ENCODE measurements at regions not wholly inside any gene's neighbourhood (a gene's known extent, or its start where the extent isn't known, plus 50 kb on each side); places are given as distances from the start of the nearest gene placed in this dataset.

GRCh38 chr1:229947968-229948367, 119.1 kb upstream of the GALNT2 start:
- no peaks in the 10 kb centered on the region for H3K9me3 ChIP-seq (ENCODE audit: control insufficient read depth, insufficient read depth, low read depth, low read length)
- no peaks in the 10 kb centered on the region for H3K4me1 ChIP-seq (ENCODE audit: control insufficient read depth, insufficient read depth, low read length)
- ChIA-PET POLR2A (no interaction called here), CTCF (no interaction called here)
- H3K4me3 ChIP-seq (ENCODE audit: low read depth, low read length) = no peak overlapping the region
- H3K36me3 ChIP-seq (ENCODE audit: control insufficient read depth in 2 of 2, insufficient read depth in 1 of 2, low read length in 2 of 2) = no peaks in the 10 kb centered on the region
- no peak overlapping the region for H3K27ac ChIP-seq (ENCODE audit: extremely low read depth, low read depth, low read length)
- TF ChIP-seq ZNF248 (tag by site-specific recombination; IDR thresholded peaks at IDR 0.05) (no peak), ZNF530 (tag by site-specific recombination; IDR thresholded peaks at IDR 0.05; ENCODE audit: low read depth) (no peak), ZNF335 (tag by site-specific recombination; conservative IDR thresholded peaks at IDR 0.05) (peak; percentile 52)

- Histone ChIP-seq H3K36me3 (ENCODE audit: control insufficient read depth in 2 of 2, insufficient read depth in 1 of 2, low read length in 2 of 2) (no peaks in the 10 kb centered on the region), H3K9me3 (ENCODE audit: control insufficient read depth, insufficient read depth, low read depth, low read length) (no peaks in the 10 kb centered on the region), H3K4me1 (ENCODE audit: control insufficient read depth, insufficient read depth, low read length) (no peaks in the 10 kb centered on the region), H3K27ac (ENCODE audit: extremely low read depth, low read depth, low read length) (no peak overlapping the region), H3K4me3 (ENCODE audit: low read depth, low read length) (no peak overlapping the region)
- ChIA-PET CTCF (interaction anchor here (0.5 kb wide), 1 partner anchor 97 kb away, joined by 3 read pairs; no protein-coding TSS in a partner anchor), POLR2A (no interaction called here)
- TF ChIP-seq ZSCAN30 (tag by site-specific recombination; IDR thresholded peaks at IDR 0.05) (0 out of 2 replicates have a peak, but pooled peaks have one; percentile 11), ZNF626 (tag by site-specific recombination; IDR thresholded peaks at IDR 0.05) (no peak), PRDM2 (tag by site-specific recombination; IDR thresholded peaks at IDR 0.05; ENCODE audit: borderline replicate concordance) (no peak), ZIC2 (tag by site-specific recombination; IDR thresholded peaks at IDR 0.05) (peak; percentile 79), ZNF423 (tag by site-specific recombination; IDR thresholded peaks at IDR 0.05) (0 out of 2 replicates have a peak, but pooled peaks have one; percentile 31), GLIS2 (tag by site-specific recombination; IDR thresholded peaks at IDR 0.05) (0 out of 2 replicates have a peak, but pooled peaks have one; percentile 14), FEZF1 (tag by site-specific recombination; IDR thresholded peaks at IDR 0.05) (0 out of 2 replicates have a peak, but pooled peaks have one; percentile 5), ZFP37 (tag by site-specific recombination; IDR thresholded peaks at IDR 0.05) (0 out of 2 replicates have a peak, but pooled peaks have one; percentile 23)
These were observed 118.6 kb upstream of the GALNT2 start for GRCh38 chr1:229948438-229948837.

GRCh38 chr1:229949500-229949899, 117.5 kb upstream of the GALNT2 start:
- H3K4me3 ChIP-seq (ENCODE audit: low read depth, low read length) = no peak overlapping the region
- H3K4me1 ChIP-seq (ENCODE audit: control insufficient read depth, insufficient read depth, low read length) = no peaks in the 10 kb centered on the region
- H3K36me3 ChIP-seq (ENCODE audit: control insufficient read depth in 2 of 2, insufficient read depth in 1 of 2, low read length in 2 of 2) = no peaks in the 10 kb centered on the region
- ChIA-PET POLR2A (no interaction called here), CTCF (no interaction called here)
- no peaks in the 10 kb centered on the region for H3K9me3 ChIP-seq (ENCODE audit: control insufficient read depth, insufficient read depth, low read depth, low read length)
- H3K27ac ChIP-seq (ENCODE audit: extremely low read depth, low read depth, low read length) = no peak overlapping the region
- TF ChIP-seq ZNF521 (tag by site-specific recombination; IDR thresholded peaks at IDR 0.05) (no peak), ZNF600 (tag by site-specific recombination; IDR thresholded peaks at IDR 0.05) (no peak), ZNF473 (tag by site-specific recombination; IDR thresholded peaks at IDR 0.05) (no peak), ZNF561 (tag by site-specific recombination; IDR thresholded peaks at IDR 0.05; ENCODE audit: borderline replicate concordance) (0 out of 2 replicates have a peak, but pooled peaks have one; percentile 60), ZNF214 (tag by site-specific recombination; IDR thresholded peaks at IDR 0.05; ENCODE audit: borderline replicate concordance) (no peak), ZBTB17 (tag by site-specific recombination; IDR thresholded peaks at IDR 0.05) (no peak; the same call in none of the 2 replicates), SALL2 (tag by site-specific recombination; IDR thresholded peaks at IDR 0.05; ENCODE audit: borderline replicate concordance) (no peak), REPIN1 (tag by site-specific recombination; IDR thresholded peaks at IDR 0.05; ENCODE audit: low read depth) (no peak), ZNF239 (tag by site-specific recombination; IDR thresholded peaks at IDR 0.05) (no peak), ZNF549 (tag by site-specific recombination; IDR thresholded peaks at IDR 0.05) (no peak), ZNF624 (tag by site-specific recombination; IDR thresholded peaks at IDR 0.05) (no peak), ZNF48 (tag by site-specific recombination; IDR thresholded peaks at IDR 0.05) (no peak), ZNF202 (tag by site-specific recombination; IDR thresholded peaks at IDR 0.05; ENCODE audit: borderline replicate concordance) (no peak), ZBTB7A (tag by site-specific recombination; IDR thresholded peaks at IDR 0.05; ENCODE audit: low read depth) (no peak), ZNF24 (tag by site-specific recombination; IDR thresholded peaks at IDR 0.05) (no peak), ZNF26 (tag by site-specific recombination; IDR thresholded peaks at IDR 0.05) (no peak)

Measured in HEK293 (cell line).